D721Med (cell line): ENCODE measurements at regions not wholly inside any gene's neighbourhood (a gene's known extent, or its start where the extent isn't known, plus 50 kb on each side); places are given as distances from the start of the nearest gene placed in this dataset.
"Not testable (repeated sequence)": the region's sequence is repeated elsewhere in the genome, so short reads cannot be mapped to it uniquely, and the experiment has no call there.

Experiments
- DNase-seq: peaks from one replicate; pipeline ENCODE4 v3.0.0; 2011; ENCODE audit warnings: low spot score; ENCODE audit not compliant: insufficient read length
- FAIRE-seq: peaks from 2 replicates; lab custom pipeline; 2011; peaks lifted over from hg19 to GRCh38; lab: Jason Lieb, UNC
- CTCF ChIP-seq: IDR thresholded peaks from 2 replicates; pipeline ENCODE4 v1.5.1; 2012; ENCODE audit warnings: mild to moderate bottlenecking, control low read depth; ENCODE audit not compliant: insufficient read depth; ENCODE audit errors: missing control alignments

GRCh38 chr19:28553764-28554163 is 659.2 kb downstream of the UQCRFS1 start:
- no peak for FAIRE-seq
- no peak for TF ChIP-seq CTCF
- no peak for DNase-seq

- DNase-seq: no peak
- TF ChIP-seq CTCF: no peak
- FAIRE-seq: no peak
Observed at GRCh38 chr19:28553005-28553404, 659.9 kb downstream of the UQCRFS1 start.

- FAIRE-seq (no peak), DNase-seq (no peak)
- TF ChIP-seq CTCF: no peak
Observed at GRCh38 chr19:28549680-28550277, 663.2 kb downstream of the UQCRFS1 start.

- no peak for TF ChIP-seq CTCF
Observed at GRCh38 chr19:28546148-28546685, 666.7 kb downstream of the UQCRFS1 start.

GRCh38 chr19:28545397-28545796 is 667.6 kb downstream of the UQCRFS1 start:
- not testable (repeated sequence) for DNase-seq, FAIRE-seq

More at GRCh38 chr19:28546148-28546685, 666.7 kb downstream of the UQCRFS1 start:
- DNase-seq (no peak), FAIRE-seq (no peak)

GRCh38 chr19:28544451-28545261 is 668.3 kb downstream of the UQCRFS1 start:
- FAIRE-seq: no peak
- TF ChIP-seq CTCF: no peak

GRCh38 chr19:28543244-28543776 is 669.6 kb downstream of the UQCRFS1 start:
- TF ChIP-seq CTCF: no peak
- FAIRE-seq: no peak
- no peak for DNase-seq

More at GRCh38 chr19:28544451-28545261, 668.3 kb downstream of the UQCRFS1 start:
- no peak for DNase-seq
